RWPE2 (cell line): ENCODE measurements at regions not wholly inside any gene's neighbourhood (a gene's known extent, or its start where the extent isn't known, plus 50 kb on each side); places are given as distances from the start of the nearest gene placed in this dataset.

Experiments
- ATAC-seq: fragments of 200-7000 bp; cut with Tn5 transposase; 3 replicates; pipeline ENCODE4 v1.9.1; 2021; ENCODE audit warnings: low read depth
- DNase-seq: peaks from one replicate; pipeline ENCODE4 v3.0.0-alpha.2; 2020; ENCODE audit warnings: low spot score
- H3K27ac ChIP-seq: fragments of 450-650 bp; 2 replicates; pipeline ENCODE4 v1.5.1; 2017; ENCODE audit warnings: mild to moderate bottlenecking; ENCODE audit not compliant: poor library complexity, severe bottlenecking
- H3K27me3 ChIP-seq: fragments of 250-450 bp; sonication (Bioruptor Pico); 2 replicates; pipeline ENCODE4 v1.5.1; 2021; ENCODE audit warnings: mild to moderate bottlenecking, moderate library complexity; ENCODE audit not compliant: insufficient read depth, poor library complexity, severe bottlenecking
- H3K36me3 ChIP-seq: fragments of 250-450 bp; sonication (Bioruptor Pico); 2 replicates; pipeline ENCODE4 v1.5.1; 2020; ENCODE audit warnings: low read depth, mild to moderate bottlenecking, moderate library complexity
- H3K4me1 ChIP-seq: fragments of 250-450 bp; sonication (Bioruptor Pico); 2 replicates; pipeline ENCODE4 v1.5.1; 2021; ENCODE audit warnings: mild to moderate bottlenecking, moderate library complexity; ENCODE audit not compliant: insufficient read depth, poor library complexity, severe bottlenecking
- H3K4me3 ChIP-seq: fragments of 250-450 bp; sonication (Bioruptor Pico); 2 replicates; pipeline ENCODE4 v1.5.1; 2021; ENCODE audit warnings: mild to moderate bottlenecking, moderate library complexity; ENCODE audit not compliant: severe bottlenecking
- H3K9me3 ChIP-seq: fragments of 250-450 bp; sonication (Bioruptor Pico); 2 replicates; pipeline ENCODE4 v1.5.1; 2021; ENCODE audit warnings: mild to moderate bottlenecking, moderate library complexity; ENCODE audit not compliant: severe bottlenecking
- CTCF ChIP-seq: fragments of 450-650 bp; IDR thresholded peaks from one replicate; pipeline ENCODE4 v1.5.1; 2017; ENCODE audit warnings: mild to moderate bottlenecking, moderate library complexity; ENCODE audit not compliant: poor library complexity, severe bottlenecking

DNA sequence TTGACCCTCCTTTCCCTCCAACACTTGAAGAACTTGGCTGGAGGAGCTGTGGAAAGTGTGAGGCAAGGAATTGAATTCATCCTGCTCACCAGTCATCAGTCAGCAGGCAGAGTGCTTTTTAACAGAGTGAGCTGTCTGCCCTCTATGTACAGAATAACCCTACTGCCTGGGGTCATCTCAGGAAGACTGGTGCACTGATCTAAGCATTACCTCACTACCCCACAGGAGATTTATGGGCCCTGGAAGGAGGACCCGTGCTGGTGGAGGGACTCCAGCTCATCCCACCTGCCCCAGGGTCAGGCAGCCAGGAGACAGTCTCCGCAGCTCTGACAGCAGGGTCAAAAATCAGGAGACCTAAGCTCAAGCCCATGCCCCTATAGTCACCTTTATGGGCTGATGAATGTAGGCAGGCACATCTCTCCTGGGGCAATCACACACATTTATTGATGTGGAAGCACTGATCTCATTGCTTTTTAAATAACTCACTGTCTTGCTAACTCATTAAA is 270.8 kb upstream of the SESN3 start:
- ATAC-seq: no peak
- no peak for DNase-seq
- Histone ChIP-seq H3K4me3 (no peak overlapping the region), H3K27ac (no peak overlapping the region), H3K36me3 (no peaks in the 10 kb centered on the region), H3K27me3 (no peaks in the 10 kb centered on the region), H3K9me3 (no peaks in the 10 kb centered on the region), H3K4me1 (peaks cover 26% of the 10 kb centered on the region)
- no peak for TF ChIP-seq CTCF

GRCh38 chr11:95500466-95500865 is 269.5 kb upstream of the SESN3 start:
- no peak for TF ChIP-seq CTCF
- H3K27me3 ChIP-seq: no peaks in the 10 kb centered on the region
- no peaks in the 10 kb centered on the region for H3K36me3 ChIP-seq
- peak overlapping the region; percentile 85 for H3K27ac ChIP-seq
- H3K9me3 ChIP-seq: no peaks in the 10 kb centered on the region
- no peak overlapping the region for H3K4me3 ChIP-seq
- DNase-seq: no peak
- peaks cover 26% of the 10 kb centered on the region for H3K4me1 ChIP-seq
- 0 out of 3 replicates have a peak, but pooled peaks have one; percentile 9 for ATAC-seq

GRCh38 chr11:95499516-95500135 is 268.6 kb upstream of the SESN3 start:
- peak; percentile 91 for ATAC-seq
- no peak for TF ChIP-seq CTCF
- peak overlapping the region; percentile 85 for H3K27ac ChIP-seq
- no peaks in the 10 kb centered on the region for H3K27me3 ChIP-seq
- no peak for DNase-seq
- H3K9me3 ChIP-seq: no peaks in the 10 kb centered on the region
- H3K4me1 ChIP-seq: peaks cover 26% of the 10 kb centered on the region
- no peaks in the 10 kb centered on the region for H3K36me3 ChIP-seq
- H3K4me3 ChIP-seq: no peak overlapping the region

DNA sequence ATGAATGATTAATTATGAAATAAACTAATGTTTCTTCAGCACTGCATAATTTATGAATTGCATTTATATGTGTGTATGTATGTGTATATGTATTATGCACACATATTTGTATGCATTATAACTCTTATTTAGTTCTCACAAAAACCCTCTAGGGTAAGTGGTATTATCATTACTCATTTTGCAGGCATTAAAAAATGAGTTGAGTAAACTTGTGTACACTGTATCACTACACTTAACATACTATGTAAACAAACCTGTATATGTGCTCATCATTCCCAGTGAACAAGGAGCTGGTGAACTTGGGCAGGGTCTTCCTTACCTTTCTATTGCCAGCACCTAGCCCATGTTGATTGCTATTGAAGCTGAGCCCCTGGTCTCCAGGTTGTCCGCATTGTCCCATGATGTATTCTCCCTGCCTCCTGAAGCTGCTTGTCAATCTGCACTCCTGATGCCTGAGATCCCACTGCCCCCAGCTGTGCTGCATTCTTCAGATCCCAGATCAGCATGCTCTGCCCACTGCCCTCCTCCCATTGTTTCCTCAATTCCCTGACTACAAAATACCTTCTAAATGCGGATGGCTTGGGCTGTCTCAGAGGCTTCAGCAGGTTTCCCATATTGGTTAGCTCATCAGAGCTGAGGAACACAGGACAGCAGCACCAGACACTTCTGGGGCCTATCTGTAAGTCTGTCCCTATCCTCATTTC is 267.9 kb upstream of the SESN3 start:
- DNase-seq (no peak), ATAC-seq (peak; percentile 40)
- Histone ChIP-seq H3K27me3 (no peaks in the 10 kb centered on the region), H3K27ac (peak overlapping the region; percentile 85), H3K36me3 (no peaks in the 10 kb centered on the region), H3K4me1 (peaks cover 26% of the 10 kb centered on the region), H3K4me3 (no peak overlapping the region), H3K9me3 (no peaks in the 10 kb centered on the region)
- TF ChIP-seq CTCF: no peak

DNA sequence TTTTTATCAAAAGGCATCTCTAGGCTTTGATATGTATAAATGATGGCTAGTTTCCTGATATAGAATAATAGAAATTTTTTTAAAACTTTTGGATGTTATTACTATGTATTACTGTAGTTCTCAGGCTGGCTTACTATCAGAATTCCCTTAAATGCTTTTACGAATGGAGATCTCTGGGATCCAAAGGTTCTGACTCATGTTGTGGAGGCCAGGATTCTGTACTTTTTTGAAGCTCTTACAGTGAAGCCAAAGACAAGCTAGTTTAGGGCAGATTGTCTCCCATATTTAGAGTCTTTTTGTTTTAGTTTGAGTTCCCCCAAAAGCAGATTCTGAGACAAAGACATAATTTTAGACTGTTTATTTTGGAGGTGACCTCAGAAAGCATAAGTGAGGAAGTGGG is 265.9 kb upstream of the SESN3 start:
- no peaks in the 10 kb centered on the region for H3K27me3 ChIP-seq
- peaks cover 26% of the 10 kb centered on the region for H3K4me1 ChIP-seq
- H3K4me3 ChIP-seq: no peak overlapping the region
- TF ChIP-seq CTCF: no peak
- no peaks in the 10 kb centered on the region for H3K9me3 ChIP-seq
- no peak overlapping the region for H3K27ac ChIP-seq
- no peaks in the 10 kb centered on the region for H3K36me3 ChIP-seq
- ATAC-seq (no peak), DNase-seq (no peak)
